ENCODE measurements at regions not wholly inside any gene's neighbourhood (a gene's known extent, or its start where the extent isn't known, plus 50 kb on each side); places are given as distances from the start of the nearest gene placed in this dataset.

DNA sequence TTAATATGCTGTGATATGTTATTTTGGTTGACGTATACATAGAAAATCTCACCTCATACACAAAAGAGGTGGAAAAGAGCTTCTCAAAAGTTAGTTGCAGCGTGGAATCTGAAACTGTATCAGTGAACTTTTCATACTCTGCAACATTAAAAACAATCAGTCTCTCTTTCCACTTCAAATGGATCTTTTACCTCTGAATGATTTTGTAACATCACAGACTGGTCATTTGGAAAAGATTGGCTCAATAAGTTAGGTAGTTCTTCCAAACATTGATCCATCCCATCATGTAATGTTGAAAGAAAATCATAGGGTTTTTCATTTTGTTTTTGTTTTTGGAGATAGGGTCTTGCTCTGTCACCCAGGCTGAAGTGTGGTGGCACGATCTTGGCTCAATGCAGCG, 131.1 kb downstream of the AHR start:
- TF ChIP-seq CTCF (IDR thresholded peaks at IDR 0.05) (no peak), POLR2A (IDR thresholded peaks at IDR 0.05) (no peak)
